Umbilical cord (tissue), 1 donor: ENCODE measurements at regions not wholly inside any gene's neighbourhood (a gene's known extent, or its start where the extent isn't known, plus 50 kb on each side); places are given as distances from the start of the nearest gene placed in this dataset.

Experiments used
- DNase-seq: peaks from one replicate; pipeline ENCODE4 v3.0.0-alpha.2; 2015; ENCODE audit warnings: low spot score

DNA sequence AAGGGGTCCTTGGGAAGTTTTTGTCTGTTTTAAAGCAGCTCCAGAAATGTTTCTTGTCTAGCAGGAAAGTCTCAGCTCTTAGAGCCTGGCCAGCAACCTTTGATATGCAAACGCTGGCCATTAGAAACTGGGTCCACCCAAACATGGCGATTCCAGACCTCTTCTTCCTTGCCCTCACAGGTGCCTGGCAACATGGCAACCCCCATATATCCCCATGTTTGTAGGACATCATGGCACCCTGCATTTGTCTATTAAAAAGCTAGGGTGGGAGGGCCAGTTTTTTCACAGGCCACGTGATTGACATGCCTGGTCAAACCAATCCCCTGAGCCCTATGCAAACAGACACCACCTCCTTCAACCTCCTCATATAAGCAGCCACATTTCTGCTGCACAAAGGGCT, 848.7 kb upstream of the FOXG1 start:
- DNase-seq = no peak

DNA sequence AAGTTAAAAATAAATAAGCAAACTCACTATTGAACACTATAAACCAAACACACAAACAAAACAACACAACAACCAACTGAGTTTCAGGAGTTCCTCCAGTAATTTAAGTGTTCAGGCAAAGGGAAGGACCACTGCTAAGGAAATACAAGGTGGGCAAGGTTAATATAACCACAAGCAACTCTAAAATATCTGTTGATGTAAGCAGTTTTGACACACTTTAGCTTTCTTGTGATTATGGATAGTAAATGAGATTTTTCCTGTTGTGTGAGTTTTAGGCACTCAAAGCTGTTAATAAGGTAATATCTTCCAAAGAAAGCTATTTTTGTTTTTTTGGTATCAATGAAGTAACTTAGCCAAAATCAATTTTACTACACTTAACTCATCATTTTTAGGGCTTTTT, 839.1 kb upstream of the FOXG1 start:
- DNase-seq = no peak

DNA sequence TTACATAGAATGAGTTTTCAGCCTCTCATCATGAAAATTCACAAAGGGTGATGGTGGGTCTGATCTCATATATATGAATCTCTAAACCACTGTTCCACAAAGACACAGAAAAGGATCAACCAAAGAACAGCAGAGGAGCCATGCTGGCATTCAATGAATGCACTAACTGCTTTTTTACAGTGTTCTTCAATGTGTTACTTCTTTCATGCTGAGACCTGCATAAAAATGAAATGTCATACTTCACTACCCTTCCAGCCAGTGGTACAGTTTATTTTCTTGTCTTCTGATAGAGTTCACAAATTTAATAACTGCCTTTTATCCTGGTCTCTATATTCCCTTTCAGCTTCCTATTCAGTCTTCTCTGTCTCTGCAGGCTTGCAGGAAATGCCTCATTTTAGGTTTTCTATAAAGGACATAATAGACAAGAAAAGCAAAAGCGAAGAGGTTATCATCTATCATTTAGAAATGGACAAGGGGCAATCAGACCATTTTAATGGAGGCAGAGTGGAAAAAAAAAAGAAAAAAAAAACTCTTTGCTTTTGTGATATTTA, 836.7 kb upstream of the FOXG1 start:
- no peak for DNase-seq

DNA sequence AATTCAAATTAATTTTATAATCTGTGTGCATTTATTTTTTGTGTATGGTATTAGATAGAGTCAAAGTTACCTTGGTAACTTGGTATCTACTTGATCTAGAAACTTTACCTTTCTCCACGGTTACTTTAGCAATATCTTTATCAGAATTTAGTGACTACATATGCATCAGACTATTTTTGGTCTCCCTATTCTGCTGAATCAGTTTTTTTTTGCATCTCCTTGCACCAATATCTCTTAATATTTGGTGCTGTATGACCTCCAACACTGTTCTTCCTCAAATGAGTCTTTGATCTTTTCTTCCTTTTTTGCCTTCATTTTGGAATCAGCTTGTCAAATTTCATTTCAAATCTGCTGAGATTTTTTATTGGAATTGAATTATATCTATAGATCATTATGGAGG, 828.2 kb upstream of the FOXG1 start:
- DNase-seq = no peak

DNA sequence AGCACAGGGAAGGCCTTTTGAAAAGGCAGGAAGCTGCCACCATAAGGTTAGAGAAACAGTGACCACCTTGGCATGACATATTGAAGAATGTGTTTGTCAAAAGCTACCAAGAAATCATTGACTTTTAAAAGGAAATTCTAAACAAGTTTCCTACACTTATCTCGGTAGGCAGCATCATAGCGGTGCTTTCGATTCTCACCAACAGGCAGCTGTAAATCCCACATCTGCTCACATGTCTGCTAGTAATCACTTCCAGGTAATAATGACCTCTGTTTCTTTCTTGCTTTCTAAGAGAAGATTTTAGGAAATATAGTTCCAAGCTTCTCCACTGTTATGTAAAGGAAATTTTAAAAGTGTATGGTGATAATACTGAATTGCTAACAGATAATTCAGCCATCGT, 821.1 kb upstream of the FOXG1 start:
- DNase-seq = no peak

DNA sequence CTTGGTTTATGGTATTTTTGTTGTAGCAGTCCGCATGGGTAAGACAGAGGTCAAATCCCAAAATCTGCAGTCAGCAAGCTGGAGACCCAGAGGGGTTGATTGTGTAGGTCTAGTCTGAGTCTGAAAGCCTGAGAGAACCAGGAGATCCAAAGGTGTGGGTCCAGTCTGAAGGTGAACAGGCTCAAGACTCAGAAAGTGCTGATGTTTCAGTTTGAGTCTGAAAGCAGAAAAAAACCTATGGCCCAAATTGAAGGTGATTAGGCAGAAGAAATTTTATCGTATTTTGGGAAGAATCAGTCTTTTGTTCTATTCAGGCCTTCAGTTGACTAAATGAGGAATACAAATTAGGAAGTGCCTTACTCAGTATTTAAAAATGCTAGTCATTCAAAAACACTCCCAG, 807.8 kb upstream of the FOXG1 start:
- DNase-seq = no peak

DNA sequence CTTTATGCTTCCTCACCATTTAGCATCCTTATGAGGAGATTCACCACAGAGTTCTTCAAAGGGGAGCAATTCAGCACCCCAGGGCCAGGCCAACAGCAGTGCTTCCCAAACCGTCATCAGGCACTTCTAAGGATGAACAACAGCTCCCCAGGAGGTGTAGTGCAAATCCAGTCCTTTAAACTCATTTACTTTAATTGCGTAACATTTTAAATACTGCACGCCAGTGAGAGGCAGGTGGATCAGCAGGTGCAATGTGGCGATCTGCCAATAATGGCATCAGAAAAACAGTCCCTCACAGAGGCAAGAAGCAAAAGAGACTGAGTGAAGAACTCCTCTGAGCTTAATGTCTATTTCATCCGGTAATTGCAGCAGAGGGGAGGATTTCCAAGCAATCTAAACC, 770.9 kb upstream of the FOXG1 start:
- DNase-seq = no peak

DNA sequence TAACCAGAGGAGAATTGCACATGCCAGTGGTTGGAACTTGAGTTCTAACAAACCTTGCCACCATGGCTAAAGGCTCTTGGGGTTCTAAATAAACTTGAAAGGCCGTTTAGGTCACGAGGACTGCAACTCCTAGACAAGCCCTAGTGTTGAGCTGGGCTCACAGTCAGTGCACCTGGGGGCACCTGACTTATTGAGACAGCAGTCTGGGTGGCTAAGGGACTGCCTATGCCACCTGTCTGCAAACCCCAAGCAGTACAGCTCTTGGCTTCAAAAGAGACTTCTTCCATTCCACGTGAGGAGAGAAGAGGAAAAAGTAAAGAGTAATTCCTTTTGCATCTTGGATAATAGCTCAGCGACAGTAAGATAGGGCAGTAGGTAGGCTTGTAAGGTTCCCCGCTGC, 765.6 kb upstream of the FOXG1 start:
- no peak for DNase-seq

DNA sequence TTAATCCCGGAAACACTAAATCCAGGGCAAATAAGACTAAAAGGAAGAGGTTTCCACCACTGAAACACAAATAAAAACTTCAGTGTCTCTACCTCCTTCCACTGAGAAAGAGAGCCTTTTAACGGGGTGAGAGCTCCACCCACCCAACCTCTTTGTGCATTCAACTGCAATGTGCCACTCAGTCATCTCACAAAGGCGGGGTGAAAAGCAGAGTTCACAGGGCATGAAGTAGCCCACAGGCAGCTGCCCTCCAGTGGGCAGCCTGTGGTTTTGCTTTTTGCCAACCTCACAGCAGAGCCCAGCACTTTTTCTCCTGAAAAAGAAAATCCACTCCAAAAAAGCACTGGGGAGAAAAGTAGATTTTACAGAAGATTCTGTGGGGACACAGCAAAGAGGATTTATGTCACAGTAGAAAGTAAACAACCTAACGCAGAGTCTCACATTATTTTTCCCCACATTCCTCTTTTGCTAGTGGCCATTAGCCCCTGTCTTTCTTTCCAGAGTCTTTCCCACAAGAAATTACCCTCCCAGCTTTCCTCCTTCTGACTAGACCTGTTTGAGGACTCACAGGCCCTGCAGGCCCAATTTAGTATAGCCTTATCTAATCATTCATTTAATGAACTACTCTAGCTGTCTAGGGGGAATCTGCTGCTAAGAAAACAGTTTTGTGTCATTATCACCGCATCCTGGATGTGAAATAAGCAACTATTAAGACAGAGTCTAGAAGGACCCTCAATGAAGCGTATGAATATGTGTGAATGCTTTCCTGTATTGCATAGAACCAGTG, 753.8 kb upstream of the FOXG1 start:
- DNase-seq = no peak

DNA sequence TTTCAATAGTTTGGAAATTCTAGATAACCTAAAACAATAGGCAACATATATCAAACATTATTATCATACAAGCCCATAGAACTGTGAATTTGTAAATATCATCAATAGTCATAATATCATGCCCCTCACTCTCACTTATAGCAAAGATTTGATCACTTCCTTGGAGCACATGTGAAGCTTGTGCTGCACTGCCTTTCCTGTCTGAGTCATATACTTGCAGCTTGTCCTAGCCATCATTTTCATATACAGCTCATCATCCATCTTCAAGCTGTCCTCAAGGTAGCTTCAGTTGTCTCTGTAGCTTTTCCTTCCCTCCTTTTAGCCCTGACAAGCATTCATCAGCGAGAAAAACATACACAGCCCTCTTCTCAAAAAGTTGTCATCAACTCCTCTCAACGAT, 746.5 kb upstream of the FOXG1 start:
- no peak for DNase-seq

DNA sequence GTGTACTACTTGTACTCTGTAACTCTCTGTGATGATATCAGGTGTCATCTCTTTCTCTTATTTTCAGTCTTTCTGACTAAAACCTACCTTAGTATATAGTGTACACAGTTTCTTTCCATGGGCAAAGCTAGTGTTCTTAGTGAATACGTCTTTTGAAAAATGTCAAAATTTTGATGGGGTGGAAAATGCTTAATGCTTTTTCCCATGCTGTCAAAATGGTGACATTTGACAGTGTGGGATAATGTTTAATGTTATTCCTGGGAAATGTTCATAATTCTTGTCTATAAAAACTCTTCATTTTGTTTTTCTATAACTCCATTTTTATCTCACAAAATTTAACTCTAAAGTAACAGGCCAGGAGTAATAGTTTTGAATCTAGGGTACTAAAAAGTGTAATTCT, 742.7 kb upstream of the FOXG1 start:
- DNase-seq = no peak

DNA sequence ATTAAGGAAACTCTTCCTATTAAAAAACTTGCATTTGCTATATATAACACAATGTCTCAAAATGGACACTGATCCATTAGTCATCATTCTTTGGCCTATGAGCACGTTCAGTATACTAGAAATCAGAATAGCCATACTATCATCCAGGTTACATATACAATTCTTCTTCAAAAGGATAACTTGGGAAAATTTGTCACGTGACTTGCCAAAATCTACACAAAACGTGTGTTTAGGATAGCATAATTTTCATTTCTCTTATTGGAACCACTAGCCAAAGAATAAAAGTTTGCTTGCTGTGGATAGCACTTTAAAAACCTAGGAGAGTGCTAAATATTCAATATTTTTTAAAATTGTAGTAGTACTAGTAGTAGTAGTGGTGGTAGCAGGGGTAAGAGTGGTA, 714.3 kb upstream of the FOXG1 start:
- no peak for DNase-seq

DNA sequence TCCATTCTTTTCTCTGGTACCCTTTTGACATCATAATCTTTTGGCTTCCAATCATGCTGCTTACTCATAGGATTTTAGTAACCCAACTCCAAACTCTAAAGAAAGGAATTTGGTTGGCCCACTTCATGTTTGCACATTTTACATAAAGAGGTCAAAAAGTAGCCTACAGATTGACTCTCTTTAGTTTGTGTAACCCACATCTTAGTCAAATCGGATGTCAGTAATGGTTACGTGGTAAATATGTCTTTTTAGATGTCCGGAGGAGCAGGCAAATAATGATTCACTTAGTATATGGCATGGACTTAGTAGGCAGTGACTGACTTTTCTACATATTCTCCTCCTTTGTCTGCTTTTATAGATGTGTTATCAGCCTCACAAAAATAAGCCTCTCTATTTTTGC, 711.6 kb upstream of the FOXG1 start:
- DNase-seq = no peak

DNA sequence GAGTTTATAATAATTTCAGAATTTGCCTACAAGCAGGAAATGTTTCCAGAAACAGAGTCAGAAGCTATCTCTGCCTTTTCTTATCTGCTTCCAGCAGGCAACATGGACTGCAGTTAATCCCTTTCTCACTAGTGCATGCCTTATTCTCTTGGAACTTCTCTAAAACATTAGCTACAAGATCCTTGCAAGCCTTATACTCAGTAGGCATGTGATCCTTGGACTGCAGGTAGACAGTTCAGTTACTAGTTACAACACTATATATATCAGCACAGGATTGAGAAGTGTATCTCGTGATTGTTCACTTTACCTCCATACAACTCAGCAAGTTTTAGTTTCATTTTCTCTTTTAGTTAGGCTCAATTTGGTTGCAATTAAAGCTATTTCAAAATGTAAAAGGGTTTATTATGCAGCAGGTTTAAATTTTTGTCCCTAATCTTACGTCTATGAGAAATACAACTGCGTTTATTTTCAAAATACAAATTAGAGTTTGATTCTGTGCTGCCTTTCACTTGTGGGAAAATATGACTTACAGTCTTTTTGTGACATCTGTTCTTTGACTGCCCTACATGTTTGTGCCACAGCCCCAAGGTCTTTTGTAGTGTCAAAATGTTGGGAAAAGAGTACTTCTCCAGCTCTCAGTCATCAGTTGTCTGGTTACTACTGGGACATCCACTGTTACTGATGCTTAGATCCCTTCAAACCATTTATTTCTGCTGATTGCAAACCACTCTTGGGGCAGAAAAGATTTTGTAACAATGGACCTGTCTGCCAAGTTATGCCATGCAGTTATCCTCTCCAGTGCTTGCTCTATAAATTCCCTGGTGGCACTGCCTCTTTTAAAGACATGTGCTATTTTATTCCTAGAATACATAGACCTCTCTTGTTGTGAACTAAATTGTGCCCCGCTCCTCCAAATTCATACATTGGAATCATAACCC, 709.0 kb upstream of the FOXG1 start:
- DNase-seq = peak; percentile 71

DNA sequence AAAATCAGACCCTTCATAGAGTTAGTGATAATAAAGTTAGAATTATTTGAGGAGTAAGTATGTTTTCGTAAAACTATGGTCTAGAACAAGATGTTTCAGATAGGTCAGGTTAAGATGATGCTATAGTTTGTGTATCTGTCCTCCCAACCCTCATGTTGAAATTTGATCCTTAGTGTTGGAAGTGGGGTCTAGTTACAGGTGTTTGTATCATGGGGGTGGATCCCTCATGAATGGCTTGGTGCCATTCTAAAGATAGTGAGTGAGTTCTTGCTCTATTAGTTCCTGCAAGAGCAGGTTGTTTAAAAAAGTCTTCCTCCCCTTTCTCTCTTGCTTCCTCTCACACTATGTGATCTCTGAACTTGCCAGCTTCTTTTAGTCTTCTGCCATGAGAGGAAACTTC, 707.3 kb upstream of the FOXG1 start:
- no peak for DNase-seq

DNA sequence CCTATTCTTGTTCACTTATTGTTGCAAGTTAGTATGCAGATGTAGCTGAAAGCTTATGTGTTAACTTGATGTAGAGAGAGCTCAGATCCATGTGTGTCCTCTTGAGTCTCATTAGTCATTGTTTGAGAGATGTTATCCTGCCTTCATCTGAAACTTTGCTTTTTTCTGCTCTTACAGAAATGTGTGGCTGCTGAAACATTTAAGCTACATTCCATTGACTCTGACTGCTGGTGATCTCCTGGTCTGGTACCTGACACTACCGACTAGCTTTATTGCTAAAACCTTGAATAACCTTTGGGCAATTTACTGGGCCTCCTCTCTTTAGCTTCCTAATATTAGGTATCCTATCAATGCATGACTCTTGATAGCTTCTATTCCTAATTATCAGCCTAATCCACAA, 705.6 kb upstream of the FOXG1 start:
- DNase-seq = peak; percentile 14

DNA sequence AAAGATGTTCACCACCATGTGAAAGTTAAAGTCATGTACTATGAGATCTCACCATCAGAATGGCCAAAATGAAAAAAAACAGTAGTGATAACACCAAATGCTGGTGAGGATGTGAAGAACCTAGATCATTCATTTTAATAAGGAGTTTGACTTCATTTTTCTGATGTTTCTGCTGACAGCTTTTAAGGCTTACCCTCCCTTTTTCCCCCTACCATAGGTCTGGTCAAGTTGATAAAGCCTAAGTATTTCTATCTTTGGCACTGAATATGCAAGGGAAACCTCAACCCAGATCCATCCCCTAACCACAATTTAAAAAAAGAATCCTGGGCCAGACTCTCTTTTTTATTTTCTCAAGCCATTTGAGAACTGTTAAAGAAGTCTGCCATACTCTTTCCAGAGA, 689.6 kb upstream of the FOXG1 start:
- no peak for DNase-seq

DNA sequence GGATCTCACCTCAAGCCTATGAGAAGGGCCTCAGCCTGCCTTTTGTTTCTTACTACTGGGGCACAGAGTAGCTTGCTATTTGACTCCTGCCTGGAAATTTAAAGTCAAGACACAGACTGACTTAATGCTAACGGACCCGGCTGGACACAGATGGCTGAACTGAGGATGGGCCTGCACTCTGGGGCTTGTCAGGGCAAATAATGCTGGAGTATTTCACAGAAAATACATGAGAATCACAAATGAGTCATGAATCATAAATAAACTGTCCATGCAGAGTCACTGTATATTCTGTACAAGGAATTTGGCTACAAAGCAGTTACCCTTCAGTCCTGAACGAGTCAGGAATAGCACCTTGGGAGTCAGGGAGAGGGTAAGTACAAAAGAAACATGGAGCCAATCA, 683.2 kb upstream of the FOXG1 start:
- DNase-seq = no peak

DNA sequence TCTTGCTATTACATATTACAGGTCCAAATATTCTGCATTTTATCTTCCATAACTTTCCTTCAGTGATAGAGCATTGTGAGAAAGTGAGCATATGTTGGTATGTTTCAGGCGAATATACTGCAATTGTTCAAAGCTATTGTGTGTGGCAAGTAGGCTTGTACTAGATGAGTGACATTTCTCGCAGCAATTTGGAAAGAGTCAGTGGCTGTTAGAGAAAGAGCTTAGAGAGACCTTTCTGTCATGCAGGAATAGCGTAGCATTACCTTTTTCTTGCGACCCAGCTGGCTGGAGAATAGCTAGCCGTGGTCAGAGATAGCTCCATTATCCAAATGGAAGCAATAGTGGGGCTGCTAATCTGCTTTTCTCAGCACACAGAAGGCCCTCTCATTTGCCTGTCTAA, 678.5 kb upstream of the FOXG1 start:
- no peak for DNase-seq

DNA sequence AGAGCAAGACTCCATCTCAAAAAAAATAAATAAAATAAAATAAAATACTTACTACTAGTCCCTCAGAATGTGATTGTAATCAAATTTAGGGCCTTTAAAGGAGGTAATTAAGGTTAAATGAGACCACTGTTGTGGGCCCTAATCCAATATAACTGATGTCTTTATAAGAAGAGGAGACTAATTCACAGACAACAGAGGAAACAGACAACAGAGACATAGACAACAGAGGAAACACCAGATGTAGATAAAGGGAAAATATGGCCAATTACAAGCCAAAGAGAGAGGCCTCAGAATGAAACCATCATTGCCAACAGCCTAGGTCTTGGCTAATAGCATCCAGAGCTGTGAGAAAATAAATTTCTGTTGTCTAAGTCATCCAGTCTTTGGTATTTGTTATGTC, 669.0 kb upstream of the FOXG1 start:
- DNase-seq = no peak

DNA sequence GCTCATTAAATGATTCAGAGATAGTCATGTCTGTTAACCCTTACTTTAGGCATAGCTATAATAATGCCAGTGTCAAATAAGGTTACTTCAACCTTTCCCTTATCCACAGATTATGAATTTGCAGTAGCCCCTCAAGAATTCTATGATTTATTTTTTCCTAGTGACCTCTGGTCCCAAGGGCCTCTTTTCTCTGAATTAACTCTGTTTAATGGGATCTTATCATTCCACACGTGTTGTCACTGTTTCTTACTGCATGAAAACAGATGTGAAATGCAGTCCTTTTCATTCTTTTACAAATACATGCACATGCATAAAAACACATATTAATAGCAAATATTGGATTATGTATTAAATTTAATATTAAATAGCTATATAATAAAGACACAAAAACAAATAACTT, 667.7 kb upstream of the FOXG1 start:
- no peak for DNase-seq

DNA sequence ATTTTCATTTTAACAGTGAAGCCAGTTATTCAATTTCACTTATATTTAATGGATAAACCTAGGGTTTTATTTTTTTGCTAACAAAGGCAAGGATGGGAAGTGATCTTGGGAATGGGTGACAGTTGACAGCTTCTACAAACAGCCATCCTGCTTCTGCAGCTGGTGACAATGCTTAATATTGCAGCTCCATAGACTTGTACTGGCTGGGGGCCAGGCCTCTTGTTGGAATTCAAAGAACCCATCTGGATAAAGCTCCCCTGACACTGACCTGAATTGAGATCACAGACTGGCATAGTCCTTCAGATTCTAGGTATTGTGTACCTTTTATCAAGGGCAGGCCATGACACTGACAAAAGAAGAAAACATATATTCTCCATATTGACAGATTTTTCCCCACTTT, 664.6 kb upstream of the FOXG1 start:
- DNase-seq = no peak

DNA sequence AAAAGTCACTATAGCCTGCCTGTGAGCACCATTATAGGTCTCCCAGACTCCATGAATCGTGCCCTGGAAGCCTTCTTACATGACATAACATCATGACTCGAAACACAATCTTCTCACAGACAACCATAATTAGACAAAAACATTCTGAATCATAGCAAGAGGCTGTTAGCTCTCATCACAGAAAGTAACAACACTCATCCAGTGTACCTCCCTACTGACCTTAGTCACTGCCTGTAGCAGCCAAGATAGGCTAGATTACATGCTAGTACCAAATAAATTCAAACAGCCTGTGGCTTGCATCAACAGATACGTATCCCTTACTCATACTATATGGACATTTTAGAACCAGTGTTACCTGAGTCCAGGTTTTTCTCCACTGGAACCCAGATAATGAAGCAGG, 663.8 kb upstream of the FOXG1 start:
- no peak for DNase-seq
